Kidney (tissue), 13 donors: ENCODE measurements at regions not wholly inside any gene's neighbourhood (a gene's known extent, or its start where the extent isn't known, plus 50 kb on each side); places are given as distances from the start of the nearest gene placed in this dataset.

Source experiments
- DNase-seq, 5 donors: peaks; one replicate each; pipeline ENCODE4 v3.0.0-alpha.2; 2013 to 2020
- FAIRE-seq: peaks from 2 replicates; lab custom pipeline; 2012; peaks lifted over from hg19 to GRCh38; lab: Jason Lieb, UNC
- H3K27ac ChIP-seq, 2 donors: one replicate each; pipeline ENCODE4 v1.7.0; 2013; ENCODE audit warnings: low read depth in 2 of 2, low read length in 2 of 2, inconsistent platforms in 1 of 2
- H3K27me3 ChIP-seq: one replicate; pipeline ENCODE4 v1.7.1; 2013; ENCODE audit warnings: low read length, inconsistent platforms; ENCODE audit not compliant: control insufficient read depth, insufficient read depth
- H3K36me3 ChIP-seq, 3 donors: one replicate each; pipeline versions ENCODE4 v1.7.0 to v1.7.1; 2013; ENCODE audit warnings: low read length in 3 of 3, control low read depth in 1 of 3, inconsistent platforms in 1 of 3; ENCODE audit not compliant: insufficient read depth in 3 of 3, control insufficient read depth in 2 of 3
- H3K4me1 ChIP-seq, 3 donors: one replicate each; pipeline versions ENCODE4 v1.7.0 to v1.7.1; 2013; ENCODE audit warnings: low read length in 3 of 3, inconsistent platforms in 1 of 3, low read depth in 1 of 3; ENCODE audit not compliant: control insufficient read depth in 2 of 3, insufficient read depth in 2 of 3
- H3K4me3 ChIP-seq, 3 donors: one replicate each; pipeline versions ENCODE4 v1.7.0 to v1.8.1; 2013; ENCODE audit warnings: low read length in 3 of 3, control low read depth in 1 of 3, inconsistent platforms in 1 of 3
- H3K9ac ChIP-seq, 3 donors: one replicate each; pipeline versions ENCODE4 v1.7.0 to v1.7.1; 2013; ENCODE audit warnings: low read length in 3 of 3, control low read depth in 1 of 3, inconsistent platforms in 1 of 3
- H3K9me3 ChIP-seq, 3 donors: one replicate each; pipeline versions ENCODE4 v1.7.0 to v1.7.1; 2013; ENCODE audit warnings: low read length in 3 of 3, control low read depth in 1 of 3, inconsistent platforms in 1 of 3; ENCODE audit not compliant: control insufficient read depth in 2 of 3, insufficient read depth in 1 of 3
- intact Hi-C: fragments of 100-400 bp; cut with DNase I; formaldehyde crosslinking; loops from one replicate; pipeline ENCODE4 v1.11.1; 2022
- TF ChIP-seq, protein P1 (sequence below): IDR thresholded peaks from 3 replicates; pipeline ENCODE4 v1.5.1; 2012; ENCODE audit warnings: mild to moderate bottlenecking, moderate library complexity, borderline replicate concordance; ENCODE audit not compliant: insufficient read depth; ENCODE audit errors: extremely low read depth
- donor health status: control.
- donor health status: control.
- donor health status: control.
- donor health status: control.
- donor health status: control.
- donor health status: DM: yes; HTN: yes; CAD: no.
- donor health status: Normal renal cell carcinoma (clear cell type).

DNA sequence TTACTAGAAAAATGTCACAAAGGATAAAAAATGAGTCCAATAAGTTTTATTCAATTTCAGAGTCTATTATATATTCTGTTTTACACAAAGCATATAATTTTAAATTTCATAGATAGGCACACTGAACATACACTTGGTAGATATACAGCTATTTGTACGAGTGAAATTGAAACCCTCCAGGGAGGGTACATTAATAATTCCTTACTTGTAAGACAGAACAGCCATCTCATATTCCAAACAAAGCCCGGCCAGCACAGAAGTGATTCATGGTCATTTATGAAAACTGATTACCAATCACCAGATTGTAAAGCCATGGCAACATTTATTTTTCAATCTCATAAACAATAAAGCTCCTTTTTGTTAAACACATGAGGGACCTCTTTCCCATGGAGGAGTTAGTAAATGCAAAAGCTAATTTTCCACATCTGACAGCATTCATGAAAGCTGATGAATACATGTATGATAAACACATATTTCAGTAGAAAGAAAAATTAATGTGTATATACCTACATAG, 190.6 kb downstream of the TDRD15 start:
- no peak for DNase-seq
- H3K9me3 ChIP-seq, result no peaks in the 10 kb centered on the region
- H3K36me3 ChIP-seq, result no peaks in the 10 kb centered on the region
- no peak for FAIRE-seq
- no peak overlapping the region for H3K27ac ChIP-seq
- intact Hi-C loops, result no loop called here
- no peaks in the 10 kb centered on the region for H3K4me1 ChIP-seq
- TF ChIP-seq, protein P1, sequence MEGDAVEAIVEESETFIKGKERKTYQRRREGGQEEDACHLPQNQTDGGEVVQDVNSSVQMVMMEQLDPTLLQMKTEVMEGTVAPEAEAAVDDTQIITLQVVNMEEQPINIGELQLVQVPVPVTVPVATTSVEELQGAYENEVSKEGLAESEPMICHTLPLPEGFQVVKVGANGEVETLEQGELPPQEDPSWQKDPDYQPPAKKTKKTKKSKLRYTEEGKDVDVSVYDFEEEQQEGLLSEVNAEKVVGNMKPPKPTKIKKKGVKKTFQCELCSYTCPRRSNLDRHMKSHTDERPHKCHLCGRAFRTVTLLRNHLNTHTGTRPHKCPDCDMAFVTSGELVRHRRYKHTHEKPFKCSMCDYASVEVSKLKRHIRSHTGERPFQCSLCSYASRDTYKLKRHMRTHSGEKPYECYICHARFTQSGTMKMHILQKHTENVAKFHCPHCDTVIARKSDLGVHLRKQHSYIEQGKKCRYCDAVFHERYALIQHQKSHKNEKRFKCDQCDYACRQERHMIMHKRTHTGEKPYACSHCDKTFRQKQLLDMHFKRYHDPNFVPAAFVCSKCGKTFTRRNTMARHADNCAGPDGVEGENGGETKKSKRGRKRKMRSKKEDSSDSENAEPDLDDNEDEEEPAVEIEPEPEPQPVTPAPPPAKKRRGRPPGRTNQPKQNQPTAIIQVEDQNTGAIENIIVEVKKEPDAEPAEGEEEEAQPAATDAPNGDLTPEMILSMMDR, result no peak
- H3K9ac ChIP-seq, result no peak overlapping the region
- no peak overlapping the region for H3K4me3 ChIP-seq
- H3K27me3 ChIP-seq, result no peaks in the 10 kb centered on the region

- FAIRE-seq, result no peak
Observed at GRCh38 chr2:21317131-21317530, 193.4 kb downstream of the TDRD15 start.

GRCh38 chr2:21318263-21318662, 194.5 kb downstream of the TDRD15 start:
- Histone ChIP-seq H3K4me1 (no peaks in the 10 kb centered on the region), H3K9ac (no peak overlapping the region), H3K27me3 (no peaks in the 10 kb centered on the region), H3K4me3 (no peak overlapping the region), H3K36me3 (no peaks in the 10 kb centered on the region), H3K27ac (no peak overlapping the region), H3K9me3 (no peaks in the 10 kb centered on the region)
- DNase-seq (no peak), FAIRE-seq (no peak)
- TF ChIP-seq, protein P1, result no peak
- intact Hi-C loops, result no loop called here

More at GRCh38 chr2:21317131-21317530, 193.4 kb downstream of the TDRD15 start:
- Histone ChIP-seq H3K4me3 (no peak overlapping the region), H3K9me3 (no peaks in the 10 kb centered on the region), H3K27me3 (no peaks in the 10 kb centered on the region), H3K36me3 (no peaks in the 10 kb centered on the region), H3K4me1 (no peaks in the 10 kb centered on the region), H3K9ac (no peak overlapping the region), H3K27ac (no peak overlapping the region)
- DNase-seq, result peak in 4 of 5 donors; percentile 52 to 76 (median 64)
- TF ChIP-seq, protein P1, result peak; percentile 56
- intact Hi-C loops, result no loop called here

GRCh38 chr2:21326152-21326551, 202.4 kb downstream of the TDRD15 start:
- intact Hi-C loops, result loop anchor here (10.0 kb wide), 1 partner anchor 151 kb away; no protein-coding TSS in a partner anchor
- Histone ChIP-seq H3K4me3 (no peak overlapping the region), H3K9ac (no peak overlapping the region), H3K27me3 (no peaks in the 10 kb centered on the region), H3K27ac (no peak overlapping the region), H3K9me3 (no peaks in the 10 kb centered on the region), H3K36me3 (no peaks in the 10 kb centered on the region), H3K4me1 (no peaks in the 10 kb centered on the region)
- TF ChIP-seq, protein P1, result no peak
- DNase-seq (peak in 2 of 5 donors; percentile 25 to 34), FAIRE-seq (no peak)
